Loucy (cell line): ENCODE measurements at regions not wholly inside any gene's neighbourhood (a gene's known extent, or its start where the extent isn't known, plus 50 kb on each side); places are given as distances from the start of the nearest gene placed in this dataset.

Experiments used
- H2AFZ ChIP-seq: fragments of 200-600 bp; sonication (generic); 2 replicates; pipeline ENCODE4 v1.6.0; 2016; ENCODE audit warnings: antibody characterized with exemption, mild to moderate bottlenecking, low read length, moderate library complexity
- H3F3A ChIP-seq: fragments of 200-600 bp; 2 replicates; pipeline ENCODE4 v1.6.0; 2016; ENCODE audit warnings: antibody characterized with exemption, low read depth, mild to moderate bottlenecking
- H3K27me3 ChIP-seq: fragments of 200-600 bp; sonication (generic); 2 replicates; pipeline ENCODE4 v1.6.1; 2014; ENCODE audit warnings: low read length, mild to moderate bottlenecking; ENCODE audit not compliant: insufficient read depth, poor library complexity, severe bottlenecking
- H3K36me3 ChIP-seq: fragments of 200-600 bp; sonication (generic); 2 replicates; pipeline ENCODE4 v1.6.1; 2016; ENCODE audit warnings: low read length; ENCODE audit not compliant: insufficient read depth
- H3K4me1 ChIP-seq: fragments of 200-600 bp; sonication (generic); 2 replicates; pipeline ENCODE4 v1.5.1; 2014; ENCODE audit warnings: low read length, mild to moderate bottlenecking; ENCODE audit not compliant: insufficient read depth, poor library complexity, severe bottlenecking
- H3K4me2 ChIP-seq: fragments of 200-600 bp; sonication (generic); 2 replicates; pipeline ENCODE4 v1.6.0; 2014; ENCODE audit warnings: antibody characterized with exemption, low read length, low read depth, mild to moderate bottlenecking; ENCODE audit not compliant: poor library complexity, severe bottlenecking
- H3K4me3 ChIP-seq: fragments of 200-600 bp; sonication (generic); 2 replicates; pipeline ENCODE4 v1.5.1; 2014; ENCODE audit warnings: low read length, mild to moderate bottlenecking, mixed read lengths; ENCODE audit not compliant: poor library complexity, severe bottlenecking
- H3K79me2 ChIP-seq: fragments of 200-600 bp; sonication (generic); 2 replicates; pipeline ENCODE4 v1.6.1; 2014; ENCODE audit warnings: low read length; ENCODE audit not compliant: insufficient read depth
- H3K9ac ChIP-seq: fragments of 200-600 bp; sonication (generic); 2 replicates; pipeline ENCODE4 v1.6.0; 2014; ENCODE audit warnings: mild to moderate bottlenecking, low read depth, low read length, moderate library complexity; ENCODE audit not compliant: poor library complexity, severe bottlenecking
- H3K9me2 ChIP-seq: fragments of 200-600 bp; sonication (generic); replicated peaks from 2 replicates; pipeline ENCODE4 v1.6.1; 2016; ENCODE audit warnings: low read depth, low read length, mixed read lengths
- H3K9me3 ChIP-seq: fragments of 200-600 bp; sonication (generic); 2 replicates; pipeline ENCODE4 v1.6.1; 2014; ENCODE audit warnings: mild to moderate bottlenecking, antibody characterized with exemption, low read length, low read depth; ENCODE audit not compliant: insufficient read depth
- H4K20me1 ChIP-seq: fragments of 200-600 bp; sonication (generic); 2 replicates; pipeline ENCODE4 v1.6.0; 2014; ENCODE audit warnings: antibody characterized with exemption, low read length, mild to moderate bottlenecking; ENCODE audit not compliant: insufficient read depth, poor library complexity, severe bottlenecking
- EZH2phosphoT487 ChIP-seq: fragments of 200-600 bp; IDR thresholded peaks from 2 replicates; pipeline ENCODE4 v1.6.1; 2018; ENCODE audit warnings: antibody characterized with exemption, mild to moderate bottlenecking, moderate library complexity, borderline replicate concordance
- TF ChIP-seq, protein P1 (sequence below): fragments of 200-600 bp; sonication (generic); conservative IDR thresholded peaks from 2 replicates; pipeline ENCODE4 v1.5.1; 2014; ENCODE audit warnings: mild to moderate bottlenecking, antibody characterized with exemption, low read length

DNA sequence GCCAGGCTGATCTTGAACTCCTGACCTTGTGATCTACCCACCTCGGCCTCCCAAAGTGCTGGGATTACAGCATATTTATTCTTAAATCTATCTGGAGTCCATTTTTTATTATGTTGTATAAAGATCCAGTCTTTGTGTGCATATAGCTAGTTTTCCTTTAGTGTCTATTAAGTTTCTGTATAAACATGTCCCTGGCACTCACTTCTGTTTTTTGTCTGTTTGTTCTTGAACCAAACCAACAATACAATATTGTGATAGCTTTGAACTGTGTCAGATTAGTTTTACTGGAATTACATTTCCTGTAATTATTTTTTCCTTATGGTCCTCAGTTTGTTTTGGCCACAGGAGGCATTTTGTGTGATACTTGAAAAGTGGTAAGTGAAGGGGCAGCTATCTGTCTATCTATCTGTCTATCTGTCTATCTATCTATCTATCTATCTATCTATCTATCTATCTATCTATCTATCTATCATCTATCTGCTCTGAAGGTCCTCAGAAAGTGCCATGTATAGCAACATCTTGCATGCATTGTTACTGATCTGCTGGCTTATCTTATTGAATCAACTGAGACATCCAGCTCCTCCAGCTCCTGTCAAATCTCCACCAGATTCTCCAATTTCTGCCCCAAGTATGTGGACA lies 70.9 kb upstream of the ACVR1 start:
- no peaks in the 10 kb centered on the region for H3F3A ChIP-seq
- H3K9me2 ChIP-seq = no peaks in the 10 kb centered on the region
- H3K36me3 ChIP-seq = no peaks in the 10 kb centered on the region
- no peak overlapping the region for H3K4me2 ChIP-seq
- no peaks in the 10 kb centered on the region for H3K79me2 ChIP-seq
- H3K4me1 ChIP-seq = no peaks in the 10 kb centered on the region
- no peaks in the 10 kb centered on the region for H3K9me3 ChIP-seq
- no peak overlapping the region for H3K9ac ChIP-seq
- H2AFZ ChIP-seq = no peak overlapping the region
- H4K20me1 ChIP-seq = no peaks in the 10 kb centered on the region
- H3K4me3 ChIP-seq = no peak overlapping the region
- H3K27me3 ChIP-seq = no peaks in the 10 kb centered on the region
- TF ChIP-seq EZH2phosphoT487 = no peak
- TF ChIP-seq, protein P1, sequence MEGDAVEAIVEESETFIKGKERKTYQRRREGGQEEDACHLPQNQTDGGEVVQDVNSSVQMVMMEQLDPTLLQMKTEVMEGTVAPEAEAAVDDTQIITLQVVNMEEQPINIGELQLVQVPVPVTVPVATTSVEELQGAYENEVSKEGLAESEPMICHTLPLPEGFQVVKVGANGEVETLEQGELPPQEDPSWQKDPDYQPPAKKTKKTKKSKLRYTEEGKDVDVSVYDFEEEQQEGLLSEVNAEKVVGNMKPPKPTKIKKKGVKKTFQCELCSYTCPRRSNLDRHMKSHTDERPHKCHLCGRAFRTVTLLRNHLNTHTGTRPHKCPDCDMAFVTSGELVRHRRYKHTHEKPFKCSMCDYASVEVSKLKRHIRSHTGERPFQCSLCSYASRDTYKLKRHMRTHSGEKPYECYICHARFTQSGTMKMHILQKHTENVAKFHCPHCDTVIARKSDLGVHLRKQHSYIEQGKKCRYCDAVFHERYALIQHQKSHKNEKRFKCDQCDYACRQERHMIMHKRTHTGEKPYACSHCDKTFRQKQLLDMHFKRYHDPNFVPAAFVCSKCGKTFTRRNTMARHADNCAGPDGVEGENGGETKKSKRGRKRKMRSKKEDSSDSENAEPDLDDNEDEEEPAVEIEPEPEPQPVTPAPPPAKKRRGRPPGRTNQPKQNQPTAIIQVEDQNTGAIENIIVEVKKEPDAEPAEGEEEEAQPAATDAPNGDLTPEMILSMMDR = no peak

DNA sequence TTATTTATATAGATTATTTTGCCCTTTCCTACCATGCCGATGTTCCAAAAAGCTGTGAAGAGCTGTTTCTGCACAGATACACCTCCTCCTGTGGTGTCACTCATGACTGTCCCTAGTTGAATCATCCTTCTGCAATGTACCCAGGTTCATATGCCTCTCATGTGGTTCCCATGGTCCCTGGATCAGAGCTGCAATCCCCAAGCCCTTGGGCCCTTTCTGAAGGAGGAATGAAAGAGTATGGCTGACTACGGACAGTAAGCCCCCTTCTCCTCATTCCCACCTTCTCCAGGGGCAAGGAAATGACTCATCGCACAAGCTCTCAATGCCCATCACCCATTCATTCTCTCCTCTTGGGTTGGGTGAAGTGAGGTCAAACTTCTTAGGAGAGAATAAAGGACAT lies 63.9 kb upstream of the ACVR1 start:
- H3K9me2 ChIP-seq = no peaks in the 10 kb centered on the region
- H3K4me3 ChIP-seq = no peak overlapping the region
- H3K79me2 ChIP-seq = no peaks in the 10 kb centered on the region
- no peak overlapping the region for H3K4me2 ChIP-seq
- no peaks in the 10 kb centered on the region for H3K9me3 ChIP-seq
- H2AFZ ChIP-seq = no peak overlapping the region
- no peak for TF ChIP-seq EZH2phosphoT487
- TF ChIP-seq, protein P1 = no peak
- no peaks in the 10 kb centered on the region for H3K36me3 ChIP-seq
- no peaks in the 10 kb centered on the region for H3K27me3 ChIP-seq
- no peaks in the 10 kb centered on the region for H3K4me1 ChIP-seq
- H4K20me1 ChIP-seq = no peaks in the 10 kb centered on the region
- no peaks in the 10 kb centered on the region for H3F3A ChIP-seq
- no peak overlapping the region for H3K9ac ChIP-seq

DNA sequence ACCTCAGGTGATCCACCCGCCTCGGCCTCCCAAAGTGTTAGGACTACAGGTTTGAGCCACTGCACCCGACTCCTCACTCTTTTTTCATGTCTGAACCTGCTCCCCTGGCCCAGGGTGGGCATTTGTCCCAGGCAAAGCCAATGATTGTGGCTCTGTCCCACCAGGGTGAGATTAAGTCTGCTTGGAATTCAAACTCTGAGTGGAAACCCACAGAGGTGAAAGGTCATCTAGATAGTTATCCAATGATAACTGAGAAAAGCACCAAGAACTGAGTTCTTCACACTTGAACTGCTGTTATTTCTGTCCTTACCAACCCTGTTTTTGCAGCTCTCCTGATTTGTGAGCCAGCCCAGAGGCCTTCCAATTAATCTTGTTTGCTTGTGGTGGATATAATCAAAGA lies 62.4 kb upstream of the ACVR1 start:
- TF ChIP-seq, protein P1 = no peak
- no peak for TF ChIP-seq EZH2phosphoT487
- Histone ChIP-seq H3K36me3 (no peaks in the 10 kb centered on the region), H2AFZ (no peak overlapping the region), H4K20me1 (no peaks in the 10 kb centered on the region), H3K9ac (no peak overlapping the region), H3F3A (no peaks in the 10 kb centered on the region), H3K27me3 (no peaks in the 10 kb centered on the region), H3K9me3 (no peaks in the 10 kb centered on the region), H3K9me2 (no peaks in the 10 kb centered on the region), H3K4me1 (no peaks in the 10 kb centered on the region), H3K4me3 (no peak overlapping the region), H3K4me2 (no peak overlapping the region), H3K79me2 (no peaks in the 10 kb centered on the region)
